ENCODE measurements at regions not wholly inside any gene's neighbourhood (a gene's known extent, or its start where the extent isn't known, plus 50 kb on each side); places are given as distances from the start of the nearest gene placed in this dataset.

- no peak overlapping the region for H3K9ac ChIP-seq (ENCODE audit: extremely low read depth, insufficient read length, low read length)
- H2AK5ac ChIP-seq (ENCODE audit: insufficient read length, low read length): no peak overlapping the region
- H2BK20ac ChIP-seq (ENCODE audit: low read depth, low read length, poor library complexity, severe bottlenecking): no peak overlapping the region
- no peak overlapping the region for H3K4ac ChIP-seq (ENCODE audit: low read depth, low read length)
- no peaks in the 10 kb centered on the region for H4K20me1 ChIP-seq (ENCODE audit: control insufficient read depth, insufficient read depth, insufficient read length)
- H2BK12ac ChIP-seq (ENCODE audit: insufficient read length, low read depth, low read length): no peak overlapping the region
- Mint-ChIP-seq H3K36me3 (ENCODE audit: insufficient read depth in 1 of 3, low read depth in 3 of 3) (no peaks in the 10 kb centered on the region), H3K4me3 (no peak overlapping the region), H3K9me3 (peaks cover 0 to 4% of the 10 kb centered on the region in 2 experiments; a peak in 2 of 5 replicates), H3K4me1 (no peaks in the 10 kb centered on the region), H3K27me3 (ENCODE audit: low read depth) (peaks cover 2% of the 10 kb centered on the region; the same call in 1 of the 2 replicates), H3K27ac (no peak overlapping the region; a peak in 1 of 7 replicates)
- no peak overlapping the region for H3K4me2 ChIP-seq (ENCODE audit: insufficient read depth, insufficient read length, low read length)
- H2BK15ac ChIP-seq (ENCODE audit: low read depth, low read length): no peak overlapping the region
- H3K4me1 ChIP-seq (ENCODE audit: insufficient read depth, low read length): no peaks in the 10 kb centered on the region
- DNase-seq: no peak
- no peak overlapping the region for H3K18ac ChIP-seq (ENCODE audit: insufficient read length, low read depth, low read length)
- no peak overlapping the region for H3K14ac ChIP-seq (ENCODE audit: insufficient read depth, low read length)
- no peak overlapping the region for H2BK120ac ChIP-seq (ENCODE audit: low read depth, low read length, poor library complexity, severe bottlenecking)
- TF ChIP-seq, protein P1, sequence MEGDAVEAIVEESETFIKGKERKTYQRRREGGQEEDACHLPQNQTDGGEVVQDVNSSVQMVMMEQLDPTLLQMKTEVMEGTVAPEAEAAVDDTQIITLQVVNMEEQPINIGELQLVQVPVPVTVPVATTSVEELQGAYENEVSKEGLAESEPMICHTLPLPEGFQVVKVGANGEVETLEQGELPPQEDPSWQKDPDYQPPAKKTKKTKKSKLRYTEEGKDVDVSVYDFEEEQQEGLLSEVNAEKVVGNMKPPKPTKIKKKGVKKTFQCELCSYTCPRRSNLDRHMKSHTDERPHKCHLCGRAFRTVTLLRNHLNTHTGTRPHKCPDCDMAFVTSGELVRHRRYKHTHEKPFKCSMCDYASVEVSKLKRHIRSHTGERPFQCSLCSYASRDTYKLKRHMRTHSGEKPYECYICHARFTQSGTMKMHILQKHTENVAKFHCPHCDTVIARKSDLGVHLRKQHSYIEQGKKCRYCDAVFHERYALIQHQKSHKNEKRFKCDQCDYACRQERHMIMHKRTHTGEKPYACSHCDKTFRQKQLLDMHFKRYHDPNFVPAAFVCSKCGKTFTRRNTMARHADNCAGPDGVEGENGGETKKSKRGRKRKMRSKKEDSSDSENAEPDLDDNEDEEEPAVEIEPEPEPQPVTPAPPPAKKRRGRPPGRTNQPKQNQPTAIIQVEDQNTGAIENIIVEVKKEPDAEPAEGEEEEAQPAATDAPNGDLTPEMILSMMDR (conservative IDR thresholded peaks at IDR 0.05): no peak
- no peak overlapping the region for H2BK5ac ChIP-seq (ENCODE audit: insufficient read length, low read length)
- H3K79me1 ChIP-seq (ENCODE audit: insufficient read depth, low read depth, low read length, poor library complexity, severe bottlenecking): no peaks in the 10 kb centered on the region
- no peak overlapping the region for H3K23ac ChIP-seq (ENCODE audit: insufficient read length, low read depth, low read length)
- no peak overlapping the region for H3K27ac ChIP-seq (ENCODE audit: insufficient read length, low read depth, low read length)
- no peaks in the 10 kb centered on the region for H3K23me2 ChIP-seq (ENCODE audit: insufficient read length, low read depth, low read length, poor library complexity, severe bottlenecking)
- no peaks in the 10 kb centered on the region for H3K27me3 ChIP-seq (ENCODE audit: insufficient read depth, low read length)
- WGBS (ENCODE audit: extremely low coverage, insufficient read length, low lambda C conversion rate): no CpG with 5 or more reads among the region's 1 CpG
- no peak overlapping the region for H3K56ac ChIP-seq (ENCODE audit: insufficient read length, low read depth, low read length)
- no peak overlapping the region for H3T11ph ChIP-seq (ENCODE audit: low read length)
- H2AFZ ChIP-seq (ENCODE audit: low read length): no peak overlapping the region
- no peaks in the 10 kb centered on the region for H3K79me2 ChIP-seq (ENCODE audit: insufficient read depth, low read length)
- H4K8ac ChIP-seq (replicated peaks; ENCODE audit: insufficient read length, low read depth, low read length): no peak overlapping the region
- H3K9me3 ChIP-seq (ENCODE audit: control insufficient read depth, low read depth, low read length): no peaks in the 10 kb centered on the region
- H4K5ac ChIP-seq (ENCODE audit: insufficient read length, low read depth, low read length): no peak overlapping the region
- no peak overlapping the region for H4K91ac ChIP-seq (ENCODE audit: insufficient read length, low read depth, low read length)
Observed at GRCh38 chr3:46094506-46094905, 67.2 kb upstream of the XCR1 start.

Data from H9 (cell line).